Inferior parietal cortex (tissue), 1 donor: ENCODE measurements at regions not wholly inside any gene's neighbourhood (a gene's known extent, or its start where the extent isn't known, plus 50 kb on each side); places are given as distances from the start of the nearest gene placed in this dataset.
"Not testable (repeated sequence)": the region's sequence is repeated elsewhere in the genome, so short reads cannot be mapped to it uniquely, and the experiment has no call there.

Source experiments
- DNase-seq: peaks from one replicate; pipeline ENCODE4 v3.0.0-alpha.2; 2016; ENCODE audit errors: extremely low spot score

DNA sequence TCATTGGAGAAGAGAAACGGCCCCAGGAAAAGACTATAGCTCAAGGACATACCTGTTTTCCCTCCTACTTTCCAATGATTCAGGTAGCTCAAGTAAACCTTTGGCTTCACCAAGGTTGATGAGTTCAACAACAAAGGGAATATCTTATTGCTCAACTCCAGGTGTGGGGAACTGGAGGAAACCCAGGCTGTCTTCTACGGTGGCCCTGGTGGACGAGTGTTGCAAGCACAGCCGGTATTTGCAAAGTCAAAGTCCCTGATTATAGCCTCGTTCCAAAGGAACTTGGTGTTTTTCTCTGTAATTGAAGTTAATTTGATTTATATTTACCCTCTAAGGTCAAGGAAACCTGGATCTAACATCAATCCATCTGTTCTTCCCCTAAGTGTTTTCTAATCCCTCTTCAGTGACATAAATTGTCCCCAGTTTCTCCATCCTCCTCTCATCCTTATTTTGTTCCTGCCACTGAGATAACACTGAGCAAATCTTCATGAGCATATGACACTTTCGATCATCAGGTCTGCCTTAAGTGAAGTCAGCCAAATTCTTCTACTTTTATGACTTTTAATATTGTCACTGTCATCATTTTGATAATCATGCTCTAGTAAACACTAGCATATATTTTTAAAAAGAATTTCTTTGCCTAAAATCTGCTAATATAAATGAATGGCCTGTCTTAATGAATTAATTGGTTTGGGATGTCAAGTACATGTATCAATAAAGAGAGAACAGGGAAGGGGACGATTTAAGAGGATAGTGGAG lies 174.6 kb upstream of the TBX3 start:
- no peak for DNase-seq

DNA sequence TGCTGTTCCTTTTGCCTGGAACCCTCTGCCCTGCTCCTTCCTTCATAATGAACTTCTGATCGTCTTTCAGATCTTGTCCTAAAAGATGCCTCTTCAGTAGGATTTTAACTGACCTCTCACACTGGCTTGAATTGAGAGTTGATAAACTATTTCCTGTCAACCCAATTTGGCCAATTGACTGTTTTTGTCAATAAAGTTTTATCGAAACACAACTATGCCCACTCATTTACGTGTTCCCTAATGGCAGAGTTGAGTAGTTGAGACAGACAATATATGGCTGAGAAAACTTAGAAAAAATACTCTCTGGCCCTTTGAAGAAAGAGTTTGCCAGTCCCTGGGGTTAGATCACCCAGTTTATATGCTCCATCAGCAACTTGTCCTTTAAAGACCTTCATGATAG lies 171.7 kb upstream of the TBX3 start:
- no peak for DNase-seq

DNA sequence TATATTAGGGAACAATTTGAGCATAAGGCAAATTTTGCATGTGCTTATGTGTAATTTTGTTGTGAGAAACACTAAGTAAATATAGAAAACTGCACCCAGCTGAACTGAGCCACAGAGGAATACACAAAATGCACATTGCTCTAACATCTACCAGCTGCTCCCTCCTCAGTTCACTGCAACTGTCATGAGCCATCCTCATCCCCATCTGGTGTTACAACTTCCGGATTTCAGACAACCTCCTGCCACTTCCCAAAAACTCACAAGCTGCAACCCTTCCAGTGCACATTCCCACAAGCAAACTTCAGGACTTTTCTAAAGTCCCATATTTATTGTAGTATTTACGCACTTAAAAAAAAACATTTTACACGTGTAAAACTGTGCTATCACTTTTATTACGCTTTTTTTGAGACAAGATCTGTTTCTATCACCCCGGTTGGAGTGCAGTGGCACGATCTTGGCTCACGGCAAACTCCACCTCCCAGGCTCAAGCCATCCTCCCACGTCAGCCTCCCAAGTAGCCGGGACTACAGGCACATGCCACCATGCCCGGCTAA lies 169.1 kb upstream of the TBX3 start:
- DNase-seq, result no peak

DNA sequence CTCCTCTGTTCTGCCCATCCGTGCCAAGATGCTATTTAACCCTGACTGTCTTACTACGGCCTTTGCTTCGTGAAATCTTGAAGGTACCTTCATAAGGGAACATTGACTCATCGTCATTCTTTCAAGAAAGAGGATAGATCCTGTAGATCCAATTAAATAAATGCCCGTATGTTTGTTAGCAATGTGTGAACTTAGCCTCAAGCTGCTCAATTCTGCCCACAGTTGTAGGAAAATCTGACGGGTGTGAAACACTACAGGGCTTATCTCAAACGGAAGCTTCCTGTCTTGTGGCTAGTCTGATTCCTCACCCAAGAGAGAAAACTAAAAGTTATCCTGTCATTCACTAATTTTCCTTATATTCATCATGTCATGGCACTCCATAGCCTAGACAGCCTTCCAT lies 168.0 kb upstream of the TBX3 start:
- no peak for DNase-seq

DNA sequence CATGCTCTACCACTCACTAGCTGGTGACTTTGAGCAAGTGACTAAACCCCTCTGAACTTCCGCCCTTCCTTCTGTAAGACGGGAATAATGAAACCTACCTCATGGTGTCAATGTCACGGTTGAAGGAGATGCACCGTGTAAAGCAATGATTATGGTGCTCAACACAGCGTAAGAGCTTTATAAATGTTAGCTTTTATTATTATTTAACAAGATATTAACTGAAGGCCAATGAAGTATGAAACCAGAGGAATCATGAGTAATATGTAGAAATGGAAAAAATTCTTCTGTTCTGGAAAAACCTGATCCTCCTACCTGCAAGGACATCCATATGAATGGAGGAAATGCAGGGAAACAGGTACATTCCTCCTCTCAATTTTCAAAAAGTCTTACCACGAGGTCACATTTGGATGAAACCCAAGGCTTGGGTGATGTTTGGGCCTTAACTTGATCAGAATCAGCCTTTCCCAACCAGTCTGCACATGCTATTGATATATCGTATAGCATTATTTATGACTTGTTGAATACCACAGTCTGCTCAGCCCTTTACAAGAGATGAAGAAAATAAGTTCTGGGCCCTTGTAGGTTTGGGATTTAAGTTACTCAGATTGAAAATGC lies 166.8 kb upstream of the TBX3 start:
- DNase-seq, result no peak

DNA sequence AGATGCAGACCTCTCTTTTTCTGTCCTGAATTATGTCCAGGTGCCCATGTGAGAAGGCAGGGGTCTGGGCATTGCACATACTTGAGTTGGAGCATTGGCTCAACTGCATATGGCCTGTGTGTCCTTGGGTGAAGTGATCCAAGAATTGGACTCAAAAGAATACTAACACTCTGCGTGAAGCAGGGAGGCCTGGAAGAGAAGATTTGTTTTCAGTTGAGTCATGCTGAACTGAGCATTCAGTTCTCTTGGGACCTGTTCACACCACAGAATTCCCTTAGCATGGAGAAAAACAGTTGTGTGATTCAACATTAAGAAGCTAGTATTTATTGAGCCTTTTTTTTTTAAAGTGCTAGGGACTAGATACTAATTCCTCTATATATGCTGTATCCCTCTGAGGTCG lies 164.7 kb upstream of the TBX3 start:
- no peak for DNase-seq

DNA sequence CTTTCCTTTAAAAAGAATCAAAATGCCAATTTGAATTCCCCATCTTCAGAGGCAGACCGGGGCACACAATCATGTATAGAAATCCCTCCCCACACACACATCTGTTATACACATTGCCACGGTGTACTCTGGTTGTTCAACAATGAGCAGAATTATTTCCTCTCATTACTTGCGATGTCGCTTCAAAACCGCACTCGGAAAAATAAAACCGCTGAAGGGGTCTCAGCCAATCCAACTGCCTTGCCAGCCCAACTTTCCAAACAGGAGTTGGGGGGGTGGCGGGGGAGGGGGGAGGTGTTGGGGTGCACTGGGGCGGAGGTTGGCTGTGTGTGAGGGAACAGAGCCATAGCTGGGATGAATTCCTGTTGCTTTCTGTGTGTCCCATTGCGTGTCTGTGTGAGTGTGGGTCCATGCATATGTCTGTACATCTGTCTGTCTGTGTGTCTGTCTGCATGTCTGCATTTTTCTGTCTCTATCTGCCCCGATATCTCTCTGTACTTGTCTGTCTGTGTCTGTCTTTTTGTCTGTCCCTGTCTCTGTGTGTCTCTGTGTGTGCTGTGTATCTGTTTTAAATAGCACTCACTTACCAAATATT lies 163.6 kb upstream of the TBX3 start:
- DNase-seq, result no peak

DNA sequence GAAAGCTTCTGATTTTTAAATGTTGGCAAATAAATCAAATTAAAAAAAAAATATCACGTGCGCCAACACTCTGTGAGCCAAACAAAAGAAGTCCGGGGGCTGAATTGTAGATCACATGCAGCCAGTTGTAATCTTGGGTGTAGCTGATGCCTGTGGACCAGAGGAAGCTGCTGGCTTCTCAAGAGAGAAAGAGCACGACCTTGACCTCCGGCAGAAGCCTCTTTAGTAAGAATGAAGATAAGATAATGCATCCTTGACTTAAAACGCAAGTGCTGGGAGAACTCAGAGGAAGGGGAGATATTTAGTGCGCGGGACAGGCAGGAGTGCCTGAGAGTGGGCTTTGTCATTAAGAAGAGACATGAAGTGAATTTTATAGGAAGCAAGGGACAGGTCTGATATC lies 162.8 kb upstream of the TBX3 start:
- DNase-seq, result no peak

DNA sequence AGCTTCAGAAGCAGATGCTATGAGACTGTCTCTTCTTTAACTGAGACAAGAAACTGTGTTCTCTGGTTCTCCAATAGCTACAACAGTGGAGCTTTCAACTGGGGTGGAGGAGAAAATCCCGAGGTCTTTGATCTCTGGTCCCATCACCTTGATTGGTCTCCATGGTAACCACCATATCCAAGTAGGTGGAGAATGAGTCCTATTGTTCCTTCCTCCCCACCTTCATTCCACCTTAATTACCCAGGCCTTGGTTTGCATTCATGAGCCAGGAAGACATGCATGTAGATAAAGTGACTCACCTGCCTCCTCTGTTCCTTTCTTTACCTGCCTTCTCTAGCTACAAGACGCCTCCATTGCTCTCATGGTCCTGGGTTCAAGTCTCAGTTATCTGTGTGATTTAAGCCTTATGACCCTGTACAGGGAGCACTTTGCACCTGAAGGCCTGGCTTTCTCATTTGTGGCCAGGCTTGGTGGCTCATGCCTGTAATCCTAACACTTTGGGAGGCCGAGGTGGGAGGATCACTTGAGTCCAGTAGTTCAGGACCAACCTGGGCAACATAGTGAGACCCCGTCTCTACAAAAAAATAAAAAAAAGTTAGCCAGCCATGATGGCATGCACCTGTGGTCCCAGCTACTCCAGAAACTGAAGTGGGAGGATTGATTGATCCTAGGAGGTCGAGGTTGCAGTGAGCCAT lies 157.7 kb upstream of the TBX3 start:
- DNase-seq, result no peak

DNA sequence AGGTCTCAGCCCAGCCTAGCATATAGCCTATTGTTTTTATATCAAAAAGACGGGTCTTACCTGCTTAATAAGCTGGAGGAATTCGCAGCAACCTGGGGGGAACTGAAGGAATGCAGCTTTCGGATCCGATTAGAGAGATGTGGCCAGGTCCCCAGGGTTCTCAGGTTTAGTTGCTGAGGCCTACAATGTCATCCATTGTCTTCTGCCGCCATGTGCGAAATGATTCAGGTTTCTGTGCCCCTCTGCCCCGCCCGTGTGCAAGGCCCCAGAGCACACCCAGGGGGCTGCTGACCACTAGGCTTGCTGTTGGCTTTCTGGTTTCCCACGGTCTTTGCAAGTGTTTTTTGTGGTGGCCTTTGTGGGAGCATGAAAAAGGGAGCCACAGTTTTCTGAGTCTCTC lies 154.5 kb upstream of the TBX3 start:
- DNase-seq, result no peak

DNA sequence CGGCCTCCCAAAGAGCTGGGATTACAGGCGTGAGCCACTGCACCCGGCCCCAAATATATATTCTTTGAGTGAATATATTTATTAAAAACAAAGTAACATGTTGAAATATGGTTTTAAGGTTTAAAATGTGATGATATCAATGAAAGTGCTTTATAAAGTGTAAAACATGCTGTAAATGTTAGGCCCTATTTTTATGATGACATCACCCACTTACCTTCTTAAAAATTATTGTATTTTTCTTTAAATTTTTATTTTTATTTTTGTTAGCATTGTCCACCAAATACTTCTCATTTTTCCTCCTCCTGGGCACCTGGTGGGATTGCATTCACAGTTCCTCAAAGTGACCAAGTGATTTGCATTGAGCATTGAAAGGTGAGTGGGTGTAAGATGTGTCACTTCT lies 152.6 kb upstream of the TBX3 start:
- no peak for DNase-seq

DNA sequence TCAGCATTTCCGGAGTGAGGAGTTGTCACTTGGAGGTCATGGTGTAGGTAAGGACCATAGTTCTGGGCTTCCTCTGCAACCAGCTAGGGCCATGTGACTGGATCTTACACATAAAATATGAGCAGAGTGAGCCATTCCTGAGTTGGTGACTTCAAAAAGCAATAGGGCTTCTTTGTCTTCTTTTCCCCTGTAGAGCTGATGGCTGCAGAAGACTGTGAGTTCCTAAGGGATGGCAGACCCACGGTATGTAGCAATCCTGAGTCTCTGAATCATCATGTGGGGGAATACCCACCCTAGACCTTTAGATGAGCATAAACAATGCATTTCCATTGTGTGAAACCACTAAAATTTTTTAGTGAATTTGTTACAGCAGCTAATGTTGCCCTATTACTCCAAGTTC lies 151.1 kb upstream of the TBX3 start:
- DNase-seq, result no peak

DNA sequence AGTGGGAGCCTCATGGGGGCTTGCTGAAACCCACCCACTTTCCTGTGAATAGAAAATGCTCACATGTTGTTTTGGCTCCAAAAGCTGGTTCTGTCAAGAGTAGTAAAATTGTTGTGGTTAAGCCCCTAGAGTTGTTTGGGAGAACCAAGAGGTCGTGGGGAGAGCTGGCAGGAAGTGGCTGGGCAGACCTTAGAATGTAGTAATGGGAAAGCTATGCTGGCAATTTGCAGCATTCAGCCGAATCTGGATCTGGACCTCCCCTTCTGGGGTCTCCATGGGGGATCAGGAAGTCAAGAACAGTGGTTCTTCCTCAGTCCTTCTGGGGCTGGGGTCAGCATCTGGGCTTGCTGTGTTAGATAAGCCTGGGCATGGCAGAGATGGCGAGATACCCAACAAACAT lies 150.6 kb upstream of the TBX3 start:
- no peak for DNase-seq

DNA sequence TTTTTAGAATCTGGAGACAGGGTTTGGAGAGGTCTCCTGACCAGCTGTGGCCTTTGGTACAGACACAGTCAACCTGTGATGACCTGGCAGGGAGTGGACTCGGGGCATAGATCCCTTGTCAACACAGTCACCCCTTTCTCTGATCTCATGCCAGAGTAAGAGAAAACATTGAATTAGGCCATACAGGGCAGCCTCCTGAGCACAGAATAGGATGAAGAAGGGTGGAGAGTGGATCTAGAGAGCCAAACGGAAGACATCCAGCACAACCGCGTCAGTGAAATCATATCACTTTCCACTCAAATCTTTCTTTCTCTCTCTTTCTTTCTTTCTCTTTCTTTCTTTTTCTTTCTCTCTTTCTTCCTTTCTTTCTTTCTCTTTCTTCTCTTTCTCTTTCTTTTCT lies 145.9 kb upstream of the TBX3 start:
- no peak for DNase-seq

DNA sequence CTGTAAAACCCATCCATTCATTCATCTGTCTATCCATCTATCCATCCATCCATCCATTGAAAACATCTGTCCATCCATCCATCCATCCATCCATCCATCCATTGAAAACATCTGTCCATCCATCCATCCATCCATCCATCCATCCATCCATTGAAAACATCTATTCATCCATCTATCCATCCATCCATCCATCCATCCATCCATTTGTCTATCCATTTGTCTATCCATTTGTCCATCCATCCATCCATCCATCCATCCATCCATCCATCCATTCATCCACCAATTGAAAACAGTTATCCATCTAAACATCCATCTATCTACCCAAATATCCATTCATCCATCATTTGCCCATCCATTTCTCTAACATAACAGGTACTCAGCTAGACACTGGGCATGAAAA lies 145.3 kb upstream of the TBX3 start:
- not testable (repeated sequence) for DNase-seq

DNA sequence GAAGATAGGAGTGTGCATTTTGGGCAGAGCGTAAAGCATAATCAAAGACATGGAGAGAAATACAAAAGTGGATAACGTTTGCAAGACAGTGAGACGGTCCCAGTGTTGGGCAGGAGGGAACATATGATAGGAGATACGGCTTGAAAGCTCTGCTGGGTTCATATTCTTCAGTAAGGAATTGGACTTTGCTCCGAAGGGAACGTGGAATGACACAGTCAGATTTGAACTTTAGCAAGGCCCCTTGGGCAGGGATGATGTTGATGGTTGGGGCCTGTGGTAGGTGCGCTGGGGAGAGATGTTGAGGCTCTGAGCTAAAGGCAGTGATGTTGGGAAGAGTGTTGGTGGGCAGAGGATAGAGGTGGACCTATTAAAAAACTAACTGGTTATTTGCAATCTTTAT lies 143.5 kb upstream of the TBX3 start:
- no peak for DNase-seq

DNA sequence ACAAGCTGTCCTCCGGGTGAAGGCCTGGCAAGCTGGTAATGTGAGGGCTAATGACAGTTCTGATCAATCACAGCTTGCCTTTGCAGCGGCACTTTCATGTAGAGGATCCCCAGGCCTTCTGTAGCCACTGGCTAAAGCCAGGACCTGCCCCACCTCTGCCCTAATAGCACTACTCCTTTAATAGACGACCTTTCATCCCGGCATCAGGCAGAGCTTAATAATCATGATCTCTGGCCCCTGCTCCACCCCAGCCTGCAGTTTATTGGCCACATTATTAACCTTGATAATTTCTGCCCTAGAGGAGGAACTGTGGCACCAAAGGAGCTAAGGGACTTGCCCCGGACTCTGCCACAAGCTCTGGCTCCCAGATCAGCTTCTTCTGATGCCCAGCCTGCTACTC lies 142.3 kb upstream of the TBX3 start:
- no peak for DNase-seq

DNA sequence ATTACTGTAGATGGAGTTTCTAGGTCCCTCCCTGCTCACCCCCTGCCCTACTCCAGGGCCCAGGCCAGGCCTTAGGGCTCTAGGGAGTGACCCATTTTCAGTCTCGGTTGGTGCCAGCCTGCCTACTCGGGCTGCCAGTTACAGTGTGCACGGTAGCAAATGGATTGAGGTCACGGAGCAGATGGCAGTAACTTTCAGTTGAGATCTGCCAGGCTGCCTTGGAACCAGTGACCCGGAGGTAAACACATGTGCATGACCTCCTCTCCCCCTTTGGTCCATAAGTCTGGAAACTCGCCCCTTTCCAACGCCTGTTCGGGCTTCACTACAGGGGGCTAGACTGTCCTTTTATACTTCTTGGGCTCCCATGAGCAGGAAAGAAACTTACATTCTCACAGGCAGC lies 139.7 kb upstream of the TBX3 start:
- DNase-seq, result no peak

DNA sequence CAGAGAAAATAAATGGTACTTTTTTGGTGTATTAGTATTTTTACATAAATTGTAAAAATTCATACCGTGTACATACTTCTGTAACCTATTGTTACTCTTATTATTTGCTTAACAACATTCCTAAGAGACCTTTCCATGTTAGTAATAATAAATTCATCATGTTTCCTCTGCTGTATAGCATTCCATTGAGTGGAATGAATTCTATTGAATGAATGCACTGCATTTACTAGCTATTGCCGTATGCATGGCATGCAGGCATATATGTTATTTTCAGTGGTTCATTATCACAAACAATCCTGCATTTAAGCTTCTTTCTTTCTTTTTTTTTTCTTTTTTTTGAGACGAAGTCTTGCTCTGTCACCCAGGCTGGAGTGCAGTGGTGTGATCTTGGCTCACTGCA lies 137.6 kb upstream of the TBX3 start:
- DNase-seq, result no peak

DNA sequence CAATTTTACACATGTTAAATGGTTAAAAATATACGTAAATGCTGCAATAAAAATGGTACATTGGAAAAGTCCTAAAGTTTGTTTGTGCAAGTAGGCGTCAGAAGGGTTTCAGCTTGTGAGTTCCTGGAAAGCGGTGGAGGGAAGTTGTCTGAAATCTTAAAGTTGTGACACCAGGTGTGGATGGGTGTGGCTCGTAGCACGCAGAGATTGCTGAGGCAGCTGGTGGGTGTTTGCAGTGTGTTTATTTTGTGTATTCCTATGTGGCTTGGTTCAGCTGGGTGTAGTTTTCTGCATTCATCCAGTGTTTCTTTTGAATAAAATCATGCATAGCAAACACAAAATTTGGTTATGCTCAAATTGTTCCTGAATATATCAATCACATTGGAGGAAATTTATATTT lies 136.8 kb upstream of the TBX3 start:
- DNase-seq, result no peak

DNA sequence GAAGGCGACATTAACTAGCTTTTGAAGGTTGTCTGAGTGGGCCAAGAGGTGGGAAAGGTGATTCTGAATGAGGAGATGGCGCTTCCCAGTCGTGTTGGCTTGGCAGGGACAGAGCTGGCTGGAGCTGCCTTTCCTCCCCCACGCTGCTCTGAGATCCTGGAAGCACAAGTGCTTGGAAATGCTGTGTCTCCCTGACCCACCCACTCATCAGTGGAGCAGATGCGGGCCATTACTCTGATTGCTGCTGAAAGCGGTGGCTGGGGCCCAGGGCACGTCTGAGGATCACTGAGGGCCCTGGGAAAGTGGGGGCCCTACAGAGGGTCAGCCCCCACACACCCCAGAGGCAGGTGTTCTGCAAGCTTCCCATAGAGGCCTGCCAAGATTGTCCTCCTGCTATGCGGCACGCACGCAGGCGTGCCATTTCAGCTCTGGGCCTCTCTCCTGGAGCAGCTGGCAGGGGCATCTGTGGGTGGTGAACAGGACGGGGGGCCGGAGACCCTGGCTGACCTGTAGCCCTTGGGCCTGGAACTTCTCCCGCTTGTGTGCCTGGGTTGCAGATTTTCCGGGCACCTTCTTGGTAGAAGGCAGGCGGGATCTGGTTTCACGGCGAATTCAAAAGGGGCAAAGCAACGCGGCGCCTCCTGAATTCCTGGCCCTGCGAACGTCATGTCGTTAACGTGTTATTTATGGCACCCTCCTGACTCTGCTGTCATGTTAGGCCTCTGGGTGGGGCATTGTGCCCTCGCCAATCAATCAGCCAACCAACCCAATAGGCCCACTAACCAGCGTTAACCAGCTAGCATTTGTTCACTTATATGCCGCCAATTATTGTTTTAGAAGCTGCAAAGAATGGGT lies 133.8 kb upstream of the TBX3 start:
- no peak for DNase-seq
